GM18499 (cell line): ENCODE measurements at regions not wholly inside any gene's neighbourhood (a gene's known extent, or its start where the extent isn't known, plus 50 kb on each side); places are given as distances from the start of the nearest gene placed in this dataset.
"Not testable (repeated sequence)": the region's sequence is repeated elsewhere in the genome, so short reads cannot be mapped to it uniquely, and the experiment has no call there.

Experiments used
- ATAC-seq: cut with Tn5 transposase; IDR thresholded peaks from one replicate; pipeline ENCODE4 v1.9.1; 2021; ENCODE audit warnings: moderate number of reproducible peaks; ENCODE audit not compliant: insufficient read depth, unreplicated experiment

- ATAC-seq = peak; percentile 90
Measured at GRCh38 chr3:153221748-153222162, 59.7 kb downstream of the RAP2B start.

GRCh38 chr3:153226877-153227276 is 64.9 kb downstream of the RAP2B start:
- ATAC-seq = not testable (repeated sequence)

GRCh38 chr3:153230427-153230826 is 68.4 kb downstream of the RAP2B start:
- not testable (repeated sequence) for ATAC-seq

- ATAC-seq = not testable (repeated sequence)
Measured at GRCh38 chr3:153231245-153231644, 69.2 kb downstream of the RAP2B start.

GRCh38 chr3:153232050-153232752 is 70.2 kb downstream of the RAP2B start:
- not testable (repeated sequence) for ATAC-seq

- ATAC-seq = no peak
Measured at GRCh38 chr3:153232851-153233271, 70.8 kb downstream of the RAP2B start.

GRCh38 chr3:153233986-153234385 is 72.0 kb downstream of the RAP2B start:
- no peak for ATAC-seq

GRCh38 chr3:153242896-153243295 is 80.9 kb downstream of the RAP2B start:
- no peak for ATAC-seq

GRCh38 chr3:153244961-153245360 is 82.9 kb downstream of the RAP2B start:
- ATAC-seq = no peak

- ATAC-seq = no peak
Measured at GRCh38 chr3:153245661-153246060, 83.6 kb downstream of the RAP2B start.

- ATAC-seq = no peak
Measured at GRCh38 chr3:153246331-153246730, 84.3 kb downstream of the RAP2B start.

GRCh38 chr3:153246806-153247205 is 84.8 kb downstream of the RAP2B start:
- no peak for ATAC-seq

GRCh38 chr3:153247331-153248330 is 85.6 kb downstream of the RAP2B start:
- ATAC-seq = no peak

- not testable (repeated sequence) for ATAC-seq
Measured at GRCh38 chr3:153248835-153249234, 86.8 kb downstream of the RAP2B start.

GRCh38 chr3:153249906-153250305 is 87.9 kb downstream of the RAP2B start:
- ATAC-seq = no peak

GRCh38 chr3:153250446-153250845 is 88.4 kb downstream of the RAP2B start:
- no peak for ATAC-seq

GRCh38 chr3:153252963-153253362 is 90.9 kb downstream of the RAP2B start:
- no peak for ATAC-seq

- ATAC-seq = no peak
Measured at GRCh38 chr3:153254361-153254760, 92.3 kb downstream of the RAP2B start.

GRCh38 chr3:153257673-153258351 is 95.8 kb downstream of the RAP2B start:
- no peak for ATAC-seq

- no peak for ATAC-seq
Measured at GRCh38 chr3:153259956-153260355, 97.9 kb downstream of the RAP2B start.

- ATAC-seq = no peak
Measured at GRCh38 chr3:153260681-153261080, 98.7 kb downstream of the RAP2B start.
